NCI-H460 (cell line): ENCODE measurements at regions not wholly inside any gene's neighbourhood (a gene's known extent, or its start where the extent isn't known, plus 50 kb on each side); places are given as distances from the start of the nearest gene placed in this dataset.
"Not testable (repeated sequence)": the region's sequence is repeated elsewhere in the genome, so short reads cannot be mapped to it uniquely, and the experiment has no call there.

Source experiments
- DNase-seq: peaks from one replicate; pipeline ENCODE4 v3.0.0-alpha.2; 2016; ENCODE audit warnings: low read depth; ENCODE audit errors: extremely low read depth

- peak; percentile 2 for DNase-seq
These were observed 285.9 kb upstream of the SMIM30 start for GRCh38 chr7:113404245-113404644.

GRCh38 chr7:113402482-113402881 lies 284.1 kb upstream of the SMIM30 start:
- no peak for DNase-seq

GRCh38 chr7:113402005-113402404 lies 283.7 kb upstream of the SMIM30 start:
- DNase-seq = no peak

- DNase-seq = no peak
These were observed 276.5 kb upstream of the SMIM30 start for GRCh38 chr7:113394856-113395255.

GRCh38 chr7:113392841-113393540 lies 274.6 kb upstream of the SMIM30 start:
- DNase-seq = no peak

GRCh38 chr7:113392421-113392820 lies 274.1 kb upstream of the SMIM30 start:
- DNase-seq = no peak

- no peak for DNase-seq
These were observed 270.8 kb upstream of the SMIM30 start for GRCh38 chr7:113389112-113389646.

GRCh38 chr7:113383638-113384037 lies 265.3 kb upstream of the SMIM30 start:
- no peak for DNase-seq

- no peak for DNase-seq
These were observed 261.4 kb upstream of the SMIM30 start for GRCh38 chr7:113379746-113380145.

GRCh38 chr7:113374955-113375354 lies 256.6 kb upstream of the SMIM30 start:
- DNase-seq = no peak

GRCh38 chr7:113373863-113374262 lies 255.5 kb upstream of the SMIM30 start:
- DNase-seq = no peak

- DNase-seq = no peak
These were observed 253.2 kb upstream of the SMIM30 start for GRCh38 chr7:113371416-113372043.

GRCh38 chr7:113370910-113371309 lies 252.6 kb upstream of the SMIM30 start:
- DNase-seq = no peak

- DNase-seq = no peak
These were observed 249.9 kb upstream of the SMIM30 start for GRCh38 chr7:113368256-113368655.

- no peak for DNase-seq
These were observed 248.8 kb upstream of the SMIM30 start for GRCh38 chr7:113367041-113367586.

GRCh38 chr7:113366122-113366521 lies 247.8 kb upstream of the SMIM30 start:
- DNase-seq = no peak

- no peak for DNase-seq
These were observed 231.0 kb upstream of the SMIM30 start for GRCh38 chr7:113349339-113349738.

GRCh38 chr7:113339661-113340060 lies 221.3 kb upstream of the SMIM30 start:
- no peak for DNase-seq

- DNase-seq = no peak
These were observed 219.8 kb upstream of the SMIM30 start for GRCh38 chr7:113338071-113338696.

- not testable (repeated sequence) for DNase-seq
These were observed 218.5 kb upstream of the SMIM30 start for GRCh38 chr7:113336838-113337237.

GRCh38 chr7:113331155-113331898 lies 213.0 kb upstream of the SMIM30 start:
- DNase-seq = no peak
